Endothelial cell of umbilical vein (primary cell): ENCODE measurements at regions not wholly inside any gene's neighbourhood (a gene's known extent, or its start where the extent isn't known, plus 50 kb on each side); places are given as distances from the start of the nearest gene placed in this dataset.

Source experiments
- BruUV-seq: library from RNA; stranded (reverse); fragments of 400-500 nt; replicated peaks from 2 replicates; lab custom pipeline; 2021; lab: Mats Ljungman, UMichigan
- CTCF ChIA-PET: fragments of 300-600, 350-600 bp; sonication (Branson Sonifier 250); formaldehyde crosslinking; loops from one replicate; lab custom pipeline; 2021; ENCODE audit warnings: antibody characterized with exemption, inconsistent platforms; lab: Charles Lee
- POLR2A ChIA-PET: fragments of 300-600, 350-600 bp; sonication (Branson Sonifier 250); formaldehyde crosslinking; loops from one replicate; lab custom pipeline; 2021; ENCODE audit warnings: antibody characterized with exemption, inconsistent platforms; lab: Charles Lee
- DNase-seq: peaks from one replicate; pipeline ENCODE4 v3.0.0-alpha.2; 2011; ENCODE audit warnings: low read depth, low spot score
- FAIRE-seq: peaks from 2 replicates; lab custom pipeline; 2011; peaks lifted over from hg19 to GRCh38; lab: Jason Lieb, UNC
- H2AFZ ChIP-seq: 2 replicates; pipeline ENCODE4 v1.6.0; 2012; ENCODE audit warnings: low read depth, low read length, control low read depth, inconsistent platforms
- H3K27ac ChIP-seq: 2 replicates; pipeline ENCODE4 v1.5.1; 2011; ENCODE audit warnings: low read depth, mild to moderate bottlenecking, control low read depth, low read length, moderate library complexity; ENCODE audit not compliant: insufficient read depth
- H3K27me3 ChIP-seq, 2 experiments: 2 replicates each; pipeline versions ENCODE4 v1.6.0 to v1.6.1; 2011; ENCODE audit warnings: low read length in 2 of 2, mixed read lengths in 1 of 2; ENCODE audit not compliant: control insufficient read depth in 2 of 2, insufficient read depth in 2 of 2
- H3K36me3 ChIP-seq, 2 experiments: 2 replicates in 1 of 2; 3 replicates in 1 of 2; pipeline ENCODE4 v1.5.1; 2011; ENCODE audit warnings: low read length in 2 of 2, mild to moderate bottlenecking in 1 of 2, moderate library complexity in 1 of 2; ENCODE audit not compliant: control insufficient read depth in 2 of 2, insufficient read depth in 2 of 2; ENCODE audit errors: extremely low read depth in 1 of 2
- H3K4me1 ChIP-seq: 3 replicates; pipeline ENCODE4 v1.5.1; 2011; ENCODE audit warnings: mild to moderate bottlenecking, low read length; ENCODE audit not compliant: control insufficient read depth, insufficient read depth; ENCODE audit errors: extremely low read depth
- H3K4me2 ChIP-seq: 2 replicates; pipeline ENCODE4 v1.6.1; 2011; ENCODE audit warnings: low read length, control low read depth, mixed read lengths; ENCODE audit not compliant: insufficient read depth
- H3K4me3 ChIP-seq, 3 experiments: fragments of 200-600 bp in 1 of 3; sonication (generic), shearing (Covaris generic) in 1 of 3; replicated peaks in 1 of 3; 2 replicates each; pipeline ENCODE4 v1.5.1; 2011 to 2016; ENCODE audit warnings: control low read depth in 3 of 3, low read length in 3 of 3, mild to moderate bottlenecking in 2 of 3, inconsistent platforms in 1 of 3, low read depth in 1 of 3, moderate library complexity in 1 of 3; ENCODE audit not compliant: insufficient read depth in 1 of 3
- H3K79me2 ChIP-seq: 2 replicates; pipeline ENCODE4 v1.6.0; 2012; ENCODE audit warnings: low read length, inconsistent platforms; ENCODE audit not compliant: control insufficient read depth, insufficient read depth
- H3K9ac ChIP-seq: replicated peaks from 2 replicates; pipeline ENCODE3; 2011; ENCODE audit warnings: low read length, control low read depth; ENCODE audit not compliant: insufficient read depth; ENCODE audit errors: extremely low read depth
- H3K9me1 ChIP-seq: replicated peaks from 3 replicates; pipeline ENCODE4 v1.6.0; 2011; ENCODE audit warnings: mild to moderate bottlenecking, low read length; ENCODE audit not compliant: control insufficient read depth, insufficient read depth; ENCODE audit errors: extremely low read depth
- H3K9me3 ChIP-seq: replicated peaks from 2 replicates; pipeline ENCODE4 v1.5.1; 2012; ENCODE audit warnings: low read length, inconsistent platforms; ENCODE audit not compliant: control insufficient read depth, insufficient read depth
- H4K20me1 ChIP-seq: replicated peaks from 2 replicates; pipeline ENCODE3; 2011; ENCODE audit warnings: mild to moderate bottlenecking, low read length; ENCODE audit not compliant: control insufficient read depth, insufficient read depth; ENCODE audit errors: extremely low read depth
- EZH2 ChIP-seq: IDR thresholded peaks from 2 replicates; pipeline ENCODE4 v1.6.1; 2012; ENCODE audit warnings: borderline replicate concordance, low read depth, mild to moderate bottlenecking, moderate library complexity, low read length, inconsistent platforms; ENCODE audit not compliant: severe bottlenecking
- FOS ChIP-seq: IDR thresholded peaks from 2 replicates; pipeline ENCODE4 v1.6.1; 2011; ENCODE audit warnings: mild to moderate bottlenecking, low read length, moderate library complexity, borderline replicate concordance; ENCODE audit not compliant: insufficient read depth
- GATA2 ChIP-seq: IDR thresholded peaks from 2 replicates; pipeline ENCODE4 v1.7.0; 2011; ENCODE audit warnings: low read depth, mild to moderate bottlenecking, moderate library complexity, mixed read lengths, low read length; ENCODE audit not compliant: insufficient read length, insufficient read depth
- JUN ChIP-seq: IDR thresholded peaks from 2 replicates; pipeline ENCODE4 v1.6.1; 2011; ENCODE audit warnings: borderline replicate concordance, low read depth; ENCODE audit not compliant: insufficient read length, insufficient read depth
- MYC ChIP-seq: IDR thresholded peaks from one replicate; pipeline ENCODE4 v1.6.1; 2011; ENCODE audit warnings: mild to moderate bottlenecking, low read depth, low read length
- POLR2A ChIP-seq: IDR thresholded peaks from 2 replicates; pipeline ENCODE4 v1.6.1; 2012; ENCODE audit warnings: low read depth, mild to moderate bottlenecking, control low read depth, low read length
- POLR2AphosphoS5 ChIP-seq: IDR thresholded peaks from 2 replicates; pipeline ENCODE4 v1.6.1; 2012; ENCODE audit warnings: low read depth, mild to moderate bottlenecking, control low read depth, low read length, moderate library complexity; ENCODE audit not compliant: insufficient read depth
- dilution Hi-C: fragments of 300-500 bp; cut with MboI; formaldehyde crosslinking; loops from one replicate; pipeline ENCODE4 v1.15.0; 2019; ENCODE audit warnings: low sequenced_read_pairs; ENCODE audit not compliant: extremely low pct_ligation_motif_present
- intact Hi-C: fragments of 100-400 bp; cut with micrococcal nuclease; formaldehyde crosslinking; loops from one replicate; pipeline ENCODE4 v1.10.0; 2022
- TF ChIP-seq, protein P1 (sequence below), 2 donors: IDR thresholded peaks; 1 replicate in 1 of 2; 2 replicates in 1 of 2; pipeline ENCODE4 v1.5.1; 2011; ENCODE audit warnings: low read length in 2 of 2, mild to moderate bottlenecking in 2 of 2, moderate library complexity in 2 of 2, control low read depth in 1 of 2, inconsistent platforms in 1 of 2, low read depth in 1 of 2; ENCODE audit not compliant: insufficient read depth in 1 of 2; ENCODE audit errors: extremely low read depth in 1 of 2
- TF ChIP-seq, protein P2 (sequence below): IDR thresholded peaks from 2 replicates; pipeline ENCODE4 v1.6.1; 2011; ENCODE audit not compliant: insufficient read depth, insufficient read length

DNA sequence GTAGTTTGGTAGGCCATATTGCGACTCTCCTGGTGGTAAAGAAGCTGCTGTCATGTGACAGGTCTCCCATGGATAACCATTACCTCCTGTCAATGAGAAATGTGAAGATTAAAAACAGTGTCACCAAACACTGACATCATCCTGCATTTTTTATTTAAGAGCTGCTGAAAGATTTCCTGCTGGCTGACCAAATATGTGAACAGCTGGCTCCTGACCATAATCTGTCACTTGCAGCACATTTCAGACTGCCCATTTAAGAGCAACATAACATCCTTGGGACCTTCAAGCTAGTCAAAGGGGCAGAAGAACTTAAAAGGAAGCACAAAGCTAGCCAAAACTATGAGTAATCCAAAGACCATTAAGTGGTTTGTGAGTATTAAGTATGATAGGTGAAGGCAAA lies 288.0 kb downstream of the IZUMO3 start:
- TF ChIP-seq MYC (no peak), FOS (no peak), EZH2 (no peak), JUN (no peak), POLR2AphosphoS5 (no peak), GATA2 (no peak), POLR2A (no peak)
- TF ChIP-seq, protein P1, sequence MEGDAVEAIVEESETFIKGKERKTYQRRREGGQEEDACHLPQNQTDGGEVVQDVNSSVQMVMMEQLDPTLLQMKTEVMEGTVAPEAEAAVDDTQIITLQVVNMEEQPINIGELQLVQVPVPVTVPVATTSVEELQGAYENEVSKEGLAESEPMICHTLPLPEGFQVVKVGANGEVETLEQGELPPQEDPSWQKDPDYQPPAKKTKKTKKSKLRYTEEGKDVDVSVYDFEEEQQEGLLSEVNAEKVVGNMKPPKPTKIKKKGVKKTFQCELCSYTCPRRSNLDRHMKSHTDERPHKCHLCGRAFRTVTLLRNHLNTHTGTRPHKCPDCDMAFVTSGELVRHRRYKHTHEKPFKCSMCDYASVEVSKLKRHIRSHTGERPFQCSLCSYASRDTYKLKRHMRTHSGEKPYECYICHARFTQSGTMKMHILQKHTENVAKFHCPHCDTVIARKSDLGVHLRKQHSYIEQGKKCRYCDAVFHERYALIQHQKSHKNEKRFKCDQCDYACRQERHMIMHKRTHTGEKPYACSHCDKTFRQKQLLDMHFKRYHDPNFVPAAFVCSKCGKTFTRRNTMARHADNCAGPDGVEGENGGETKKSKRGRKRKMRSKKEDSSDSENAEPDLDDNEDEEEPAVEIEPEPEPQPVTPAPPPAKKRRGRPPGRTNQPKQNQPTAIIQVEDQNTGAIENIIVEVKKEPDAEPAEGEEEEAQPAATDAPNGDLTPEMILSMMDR (IDR thresholded peaks at IDR 0.05; ENCODE audit: extremely low read depth in 1 of 2, insufficient read depth in 1 of 2, low read depth in 1 of 2, low read length in 2 of 2) = no peak
- TF ChIP-seq, protein P2, sequence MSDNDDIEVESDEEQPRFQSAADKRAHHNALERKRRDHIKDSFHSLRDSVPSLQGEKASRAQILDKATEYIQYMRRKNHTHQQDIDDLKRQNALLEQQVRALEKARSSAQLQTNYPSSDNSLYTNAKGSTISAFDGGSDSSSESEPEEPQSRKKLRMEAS = no peak
- no peak for DNase-seq
- no peaks in the 10 kb centered on the region for H4K20me1 ChIP-seq
- H3K9me3 ChIP-seq = peaks cover 2% of the 10 kb centered on the region
- H2AFZ ChIP-seq = no peak overlapping the region
- H3K9ac ChIP-seq = no peak overlapping the region
- dilution Hi-C loops (no loop called here), intact Hi-C loops (no loop called here)
- no peaks in the 10 kb centered on the region for H3K36me3 ChIP-seq
- POLR2A ChIA-PET = no interaction called here
- H3K27me3 ChIP-seq = no peaks in the 10 kb centered on the region
- FAIRE-seq = no peak
- no peaks in the 10 kb centered on the region for H3K79me2 ChIP-seq
- H3K4me1 ChIP-seq = no peaks in the 10 kb centered on the region
- CTCF ChIA-PET = no interaction called here
- no peaks in the 10 kb centered on the region for H3K9me1 ChIP-seq
- H3K4me3 ChIP-seq = no peak overlapping the region
- H3K27ac ChIP-seq = no peak overlapping the region
- BruUV-seq = no TSS peak
- H3K4me2 ChIP-seq = no peak overlapping the region
